ENCODE measurements at regions not wholly inside any gene's neighbourhood (a gene's known extent, or its start where the extent isn't known, plus 50 kb on each side); places are given as distances from the start of the nearest gene placed in this dataset.

DNA sequence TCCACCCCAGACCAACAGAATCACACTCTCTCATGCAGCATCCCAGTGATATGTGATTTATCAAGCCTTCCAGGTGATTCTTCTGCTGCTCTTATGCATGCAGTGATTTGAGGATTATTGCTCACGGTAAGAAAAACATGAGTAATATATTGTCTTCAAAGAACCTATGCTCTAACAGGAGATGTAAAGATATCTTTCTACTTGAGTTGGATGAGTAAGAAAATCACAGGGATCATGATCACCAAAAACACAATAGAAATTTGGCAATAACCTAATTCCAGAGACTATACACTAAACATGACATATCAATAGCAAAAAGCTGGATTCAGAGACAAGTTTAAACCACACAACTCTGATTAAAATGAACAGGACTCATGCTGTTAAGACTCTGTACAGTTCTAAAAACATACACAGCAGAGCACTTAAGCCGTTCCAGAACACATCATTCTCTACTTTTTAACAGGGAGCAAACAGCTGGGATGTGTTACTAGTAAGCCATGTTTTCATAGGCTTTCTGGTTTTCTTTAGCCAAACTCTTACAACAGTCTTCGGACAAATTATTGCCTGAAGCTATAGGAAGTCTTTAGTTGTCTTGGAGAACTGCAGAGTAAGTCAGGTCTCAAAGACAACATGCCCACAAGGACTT lies 568.6 kb downstream of the HAO1 start:
- H3K9me3 ChIP-seq (ENCODE audit: insufficient read depth, low read length): no peaks in the 10 kb centered on the region
- H3K9me2 ChIP-seq (replicated peaks; ENCODE audit: insufficient read depth, low read length): no peaks in the 10 kb centered on the region
- no peak overlapping the region for H2AFZ ChIP-seq (ENCODE audit: low read depth, low read length, severe bottlenecking)
- no peaks in the 10 kb centered on the region for H3K79me2 ChIP-seq (ENCODE audit: insufficient read depth, low read length)
- H4K20me1 ChIP-seq (ENCODE audit: low read depth, low read length): no peaks in the 10 kb centered on the region
- H3K4me2 ChIP-seq (ENCODE audit: low read depth, low read length, poor library complexity, severe bottlenecking): no peak overlapping the region
- H3K9ac ChIP-seq (ENCODE audit: low read length): no peak overlapping the region
- no peak for TF ChIP-seq EZH2phosphoT487 (conservative IDR thresholded peaks at IDR 0.05; ENCODE audit: low read length)
- TF ChIP-seq, protein P1, sequence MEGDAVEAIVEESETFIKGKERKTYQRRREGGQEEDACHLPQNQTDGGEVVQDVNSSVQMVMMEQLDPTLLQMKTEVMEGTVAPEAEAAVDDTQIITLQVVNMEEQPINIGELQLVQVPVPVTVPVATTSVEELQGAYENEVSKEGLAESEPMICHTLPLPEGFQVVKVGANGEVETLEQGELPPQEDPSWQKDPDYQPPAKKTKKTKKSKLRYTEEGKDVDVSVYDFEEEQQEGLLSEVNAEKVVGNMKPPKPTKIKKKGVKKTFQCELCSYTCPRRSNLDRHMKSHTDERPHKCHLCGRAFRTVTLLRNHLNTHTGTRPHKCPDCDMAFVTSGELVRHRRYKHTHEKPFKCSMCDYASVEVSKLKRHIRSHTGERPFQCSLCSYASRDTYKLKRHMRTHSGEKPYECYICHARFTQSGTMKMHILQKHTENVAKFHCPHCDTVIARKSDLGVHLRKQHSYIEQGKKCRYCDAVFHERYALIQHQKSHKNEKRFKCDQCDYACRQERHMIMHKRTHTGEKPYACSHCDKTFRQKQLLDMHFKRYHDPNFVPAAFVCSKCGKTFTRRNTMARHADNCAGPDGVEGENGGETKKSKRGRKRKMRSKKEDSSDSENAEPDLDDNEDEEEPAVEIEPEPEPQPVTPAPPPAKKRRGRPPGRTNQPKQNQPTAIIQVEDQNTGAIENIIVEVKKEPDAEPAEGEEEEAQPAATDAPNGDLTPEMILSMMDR (IDR thresholded peaks at IDR 0.05; ENCODE audit: insufficient read depth, low read length, poor library complexity, severe bottlenecking): no peak
- H3K27ac ChIP-seq (ENCODE audit: low read depth, low read length): no peak overlapping the region
- H3F3A ChIP-seq (ENCODE audit: insufficient read depth): no peaks in the 10 kb centered on the region
- no peaks in the 10 kb centered on the region for H3K36me3 ChIP-seq (ENCODE audit: low read length)
- no peaks in the 10 kb centered on the region for H3K27me3 ChIP-seq (ENCODE audit: low read length)
- H3K4me3 ChIP-seq (ENCODE audit: insufficient read depth, low read length, poor library complexity, severe bottlenecking): no peak overlapping the region

DNA sequence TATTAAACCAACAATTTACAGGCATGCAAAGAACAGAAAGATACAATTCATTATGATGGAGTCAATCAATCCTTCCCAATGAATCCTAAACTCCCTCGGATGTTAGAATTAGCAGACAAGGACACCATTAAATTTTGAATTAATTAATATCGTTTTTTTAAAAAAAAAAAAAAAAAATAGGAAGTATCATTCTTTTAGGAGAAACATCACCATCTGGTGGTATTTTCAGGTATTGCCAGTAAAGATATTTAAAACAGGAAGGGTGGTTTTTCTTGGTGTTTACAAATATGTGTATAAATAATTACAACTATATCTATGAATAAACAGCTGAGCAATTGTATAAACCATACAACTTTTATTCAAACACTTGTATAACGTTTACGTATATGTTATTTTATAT lies 564.4 kb downstream of the HAO1 start:
- Histone ChIP-seq H3K4me2 (ENCODE audit: low read depth, low read length, poor library complexity, severe bottlenecking) (no peak overlapping the region), H2AFZ (ENCODE audit: low read depth, low read length, severe bottlenecking) (peak overlapping the region; percentile 27), H4K20me1 (ENCODE audit: low read depth, low read length) (no peaks in the 10 kb centered on the region), H3K79me2 (ENCODE audit: insufficient read depth, low read length) (no peaks in the 10 kb centered on the region), H3K9me3 (ENCODE audit: insufficient read depth, low read length) (no peaks in the 10 kb centered on the region), H3K9me2 (replicated peaks; ENCODE audit: insufficient read depth, low read length) (no peaks in the 10 kb centered on the region), H3K4me3 (ENCODE audit: insufficient read depth, low read length, poor library complexity, severe bottlenecking) (no peak overlapping the region), H3K27me3 (ENCODE audit: low read length) (no peaks in the 10 kb centered on the region), H3K27ac (ENCODE audit: low read depth, low read length) (no peak overlapping the region), H3K9ac (ENCODE audit: low read length) (no peak overlapping the region), H3K36me3 (ENCODE audit: low read length) (no peaks in the 10 kb centered on the region), H3F3A (ENCODE audit: insufficient read depth) (no peaks in the 10 kb centered on the region)
- TF ChIP-seq, protein P1 (IDR thresholded peaks at IDR 0.05; ENCODE audit: insufficient read depth, low read length, poor library complexity, severe bottlenecking): peak; percentile 54
- no peak for TF ChIP-seq EZH2phosphoT487 (conservative IDR thresholded peaks at IDR 0.05; ENCODE audit: low read length)

DNA sequence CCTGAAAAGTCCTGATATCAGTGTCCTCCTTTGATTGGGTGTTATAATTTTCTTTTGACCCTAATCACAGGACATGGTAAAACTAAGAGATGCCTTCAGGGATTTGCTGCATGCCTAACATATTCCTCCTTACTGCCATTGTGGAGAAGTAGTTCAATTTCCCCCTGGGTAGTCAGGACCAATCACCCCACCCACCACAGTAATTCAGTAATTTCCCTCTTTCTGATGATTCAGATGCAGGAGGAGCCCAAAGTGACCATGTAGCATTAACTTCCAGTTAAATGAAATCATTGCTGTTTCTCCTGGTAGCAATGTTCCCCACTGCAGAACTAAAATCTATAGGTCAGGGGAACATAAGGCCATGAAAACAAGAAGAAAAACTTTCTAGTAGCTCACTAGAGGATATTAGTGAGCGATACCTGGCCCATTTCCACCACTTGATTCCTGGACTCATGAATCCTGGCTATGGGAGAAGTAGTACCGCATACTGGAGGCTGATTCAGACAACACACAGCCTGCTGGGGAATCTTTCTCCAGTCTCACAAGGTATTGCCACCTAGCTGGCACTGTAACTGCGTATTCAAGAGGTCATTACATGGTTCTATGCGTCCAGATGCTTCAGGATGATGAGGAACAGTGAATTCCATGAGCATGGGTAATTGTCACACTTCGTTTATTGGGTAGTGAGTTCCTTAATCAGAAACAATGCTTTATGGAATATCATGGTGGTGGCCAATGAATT lies 561.2 kb downstream of the HAO1 start:
- TF ChIP-seq, protein P1 (IDR thresholded peaks at IDR 0.05; ENCODE audit: insufficient read depth, low read length, poor library complexity, severe bottlenecking): no peak
- TF ChIP-seq EZH2phosphoT487 (conservative IDR thresholded peaks at IDR 0.05; ENCODE audit: low read length): no peak
- Histone ChIP-seq H2AFZ (ENCODE audit: low read depth, low read length, severe bottlenecking) (no peak overlapping the region), H3K9me2 (replicated peaks; ENCODE audit: insufficient read depth, low read length) (no peaks in the 10 kb centered on the region), H3K27me3 (ENCODE audit: low read length) (no peaks in the 10 kb centered on the region), H3K4me2 (ENCODE audit: low read depth, low read length, poor library complexity, severe bottlenecking) (no peak overlapping the region), H3K79me2 (ENCODE audit: insufficient read depth, low read length) (no peaks in the 10 kb centered on the region), H3K36me3 (ENCODE audit: low read length) (no peaks in the 10 kb centered on the region), H3K27ac (ENCODE audit: low read depth, low read length) (no peak overlapping the region), H3K9ac (ENCODE audit: low read length) (no peak overlapping the region), H3K9me3 (ENCODE audit: insufficient read depth, low read length) (no peaks in the 10 kb centered on the region), H3K4me3 (ENCODE audit: insufficient read depth, low read length, poor library complexity, severe bottlenecking) (no peak overlapping the region), H4K20me1 (ENCODE audit: low read depth, low read length) (no peaks in the 10 kb centered on the region), H3F3A (ENCODE audit: insufficient read depth) (no peaks in the 10 kb centered on the region)
